IMR-90 (cell line): ENCODE measurements at regions not wholly inside any gene's neighbourhood (a gene's known extent, or its start where the extent isn't known, plus 50 kb on each side); places are given as distances from the start of the nearest gene placed in this dataset.

Source experiments
- BHLHE40 ChIP-seq: fragments of 150-350 bp; IDR thresholded peaks from 2 replicates; pipeline ENCODE4 v1.6.1; 2016; ENCODE audit warnings: mild to moderate bottlenecking, low read depth, low read length
- CEBPB ChIP-seq: IDR thresholded peaks from 2 replicates; pipeline ENCODE4 v1.6.1; 2012; ENCODE audit warnings: low read depth, low read length, improper control_type of control experiment
- CHD1 ChIP-seq: IDR thresholded peaks from 2 replicates; pipeline ENCODE4 v1.6.1; 2012; ENCODE audit warnings: low read depth, low read length, improper control_type of control experiment
- MXI1 ChIP-seq: IDR thresholded peaks from 2 replicates; pipeline ENCODE4 v1.6.1; 2012; ENCODE audit warnings: low read depth, mild to moderate bottlenecking, low read length, moderate library complexity, borderline replicate concordance
- POLR2A ChIP-seq: IDR thresholded peaks from 2 replicates; pipeline ENCODE4 v1.6.1; 2012; ENCODE audit warnings: mild to moderate bottlenecking, low read depth, low read length
- RAD21 ChIP-seq: IDR thresholded peaks from 2 replicates; pipeline ENCODE4 v1.6.1; 2012; ENCODE audit warnings: low read length, improper control_type of control experiment
- RCOR1 ChIP-seq: IDR thresholded peaks from 2 replicates; pipeline ENCODE4 v1.6.1; 2012; ENCODE audit warnings: mild to moderate bottlenecking, low read length, improper control_type of control experiment; ENCODE audit not compliant: insufficient replicate concordance
- RFX5 ChIP-seq: IDR thresholded peaks from 2 replicates; pipeline ENCODE4 v1.8.0; 2012; ENCODE audit warnings: low read depth, mild to moderate bottlenecking, low read length, moderate library complexity
- SMC3 ChIP-seq: fragments of 150-350 bp; IDR thresholded peaks from 2 replicates; pipeline ENCODE4 v1.6.1; 2016; ENCODE audit warnings: low read depth, mild to moderate bottlenecking, antibody characterized with exemption, low read length, moderate library complexity
- TF ChIP-seq, protein P1 (sequence below): conservative IDR thresholded peaks from 2 replicates; pipeline ENCODE4 v1.5.1; 2012; ENCODE audit warnings: mild to moderate bottlenecking, low read depth, low read length, improper control_type of control experiment
- TF ChIP-seq, protein P2 (sequence below): fragments of 150-350 bp; IDR thresholded peaks from 2 replicates; pipeline ENCODE4 v1.6.1; 2017; ENCODE audit warnings: mild to moderate bottlenecking, antibody characterized with exemption, low read length, low read depth
- TF ChIP-seq, protein P3 (sequence below): fragments of 150-350 bp; IDR thresholded peaks from 2 replicates; pipeline ENCODE4 v1.6.1; 2016; ENCODE audit warnings: low read depth, mild to moderate bottlenecking, low read length, moderate library complexity, borderline replicate concordance

DNA sequence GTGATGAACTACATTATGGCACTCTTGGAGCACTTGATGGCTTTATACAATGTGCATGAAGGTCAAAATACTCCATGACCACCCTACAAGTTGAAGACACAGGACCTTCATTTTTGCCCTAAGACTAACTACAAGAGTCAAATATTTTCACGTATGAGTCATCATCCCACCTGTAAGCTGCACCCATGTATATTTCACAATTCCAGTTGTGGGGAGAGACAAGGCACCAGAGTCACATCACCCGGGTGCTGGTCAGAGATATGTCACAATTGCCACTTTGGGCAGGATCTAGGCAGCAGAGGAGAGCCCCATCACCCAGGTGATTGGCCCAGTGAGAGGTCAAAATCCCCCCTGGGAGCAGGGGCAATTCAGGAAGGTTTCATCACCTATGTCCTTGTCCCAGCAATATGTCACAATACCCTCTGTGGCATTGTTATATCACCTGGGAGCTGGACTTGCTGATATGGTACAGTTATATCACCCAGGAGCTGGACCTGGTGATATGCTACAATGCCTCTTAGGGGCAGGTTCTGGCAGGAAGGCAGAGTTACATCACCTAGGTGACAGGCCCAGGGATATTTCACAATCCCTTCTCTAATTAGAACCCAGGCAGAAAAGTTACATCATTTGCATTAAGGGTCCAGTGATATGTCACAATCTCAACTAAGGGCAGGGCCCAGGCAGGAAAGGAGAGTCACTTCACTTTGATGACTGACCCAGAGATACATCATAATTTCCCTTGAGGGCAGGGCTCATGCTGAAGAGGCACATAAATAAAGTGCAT lies 1839.2 kb downstream of the TP53TG3F start:
- TF ChIP-seq, protein P1, sequence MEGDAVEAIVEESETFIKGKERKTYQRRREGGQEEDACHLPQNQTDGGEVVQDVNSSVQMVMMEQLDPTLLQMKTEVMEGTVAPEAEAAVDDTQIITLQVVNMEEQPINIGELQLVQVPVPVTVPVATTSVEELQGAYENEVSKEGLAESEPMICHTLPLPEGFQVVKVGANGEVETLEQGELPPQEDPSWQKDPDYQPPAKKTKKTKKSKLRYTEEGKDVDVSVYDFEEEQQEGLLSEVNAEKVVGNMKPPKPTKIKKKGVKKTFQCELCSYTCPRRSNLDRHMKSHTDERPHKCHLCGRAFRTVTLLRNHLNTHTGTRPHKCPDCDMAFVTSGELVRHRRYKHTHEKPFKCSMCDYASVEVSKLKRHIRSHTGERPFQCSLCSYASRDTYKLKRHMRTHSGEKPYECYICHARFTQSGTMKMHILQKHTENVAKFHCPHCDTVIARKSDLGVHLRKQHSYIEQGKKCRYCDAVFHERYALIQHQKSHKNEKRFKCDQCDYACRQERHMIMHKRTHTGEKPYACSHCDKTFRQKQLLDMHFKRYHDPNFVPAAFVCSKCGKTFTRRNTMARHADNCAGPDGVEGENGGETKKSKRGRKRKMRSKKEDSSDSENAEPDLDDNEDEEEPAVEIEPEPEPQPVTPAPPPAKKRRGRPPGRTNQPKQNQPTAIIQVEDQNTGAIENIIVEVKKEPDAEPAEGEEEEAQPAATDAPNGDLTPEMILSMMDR: no peak
- TF ChIP-seq POLR2A (no peak), RCOR1 (no peak), CHD1 (no peak), SMC3 (no peak), BHLHE40 (no peak), CEBPB (peak; percentile 0; the same call in 1 of the 2 replicates), RAD21 (no peak), RFX5 (no peak), MXI1 (no peak)
- TF ChIP-seq, protein P2, sequence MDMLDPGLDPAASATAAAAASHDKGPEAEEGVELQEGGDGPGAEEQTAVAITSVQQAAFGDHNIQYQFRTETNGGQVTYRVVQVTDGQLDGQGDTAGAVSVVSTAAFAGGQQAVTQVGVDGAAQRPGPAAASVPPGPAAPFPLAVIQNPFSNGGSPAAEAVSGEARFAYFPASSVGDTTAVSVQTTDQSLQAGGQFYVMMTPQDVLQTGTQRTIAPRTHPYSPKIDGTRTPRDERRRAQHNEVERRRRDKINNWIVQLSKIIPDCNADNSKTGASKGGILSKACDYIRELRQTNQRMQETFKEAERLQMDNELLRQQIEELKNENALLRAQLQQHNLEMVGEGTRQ: no peak
- TF ChIP-seq, protein P3, sequence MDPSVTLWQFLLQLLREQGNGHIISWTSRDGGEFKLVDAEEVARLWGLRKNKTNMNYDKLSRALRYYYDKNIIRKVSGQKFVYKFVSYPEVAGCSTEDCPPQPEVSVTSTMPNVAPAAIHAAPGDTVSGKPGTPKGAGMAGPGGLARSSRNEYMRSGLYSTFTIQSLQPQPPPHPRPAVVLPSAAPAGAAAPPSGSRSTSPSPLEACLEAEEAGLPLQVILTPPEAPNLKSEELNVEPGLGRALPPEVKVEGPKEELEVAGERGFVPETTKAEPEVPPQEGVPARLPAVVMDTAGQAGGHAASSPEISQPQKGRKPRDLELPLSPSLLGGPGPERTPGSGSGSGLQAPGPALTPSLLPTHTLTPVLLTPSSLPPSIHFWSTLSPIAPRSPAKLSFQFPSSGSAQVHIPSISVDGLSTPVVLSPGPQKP: no peak
